ENCODE measurements at regions not wholly inside any gene's neighbourhood (a gene's known extent, or its start where the extent isn't known, plus 50 kb on each side); places are given as distances from the start of the nearest gene placed in this dataset.

- FAIRE-seq (no peak), DNase-seq (ENCODE audit: insufficient read length, low spot score) (no peak)
- no peak for TF ChIP-seq POLR2A (IDR thresholded peaks at IDR 0.05; ENCODE audit: low read depth, low read length)
- no peak for TF ChIP-seq PAX5 (IDR thresholded peaks at IDR 0.05; ENCODE audit: insufficient read depth, low read length, severe bottlenecking)
- TF ChIP-seq TAF1 (IDR thresholded peaks at IDR 0.05; ENCODE audit: low read depth, low read length): no peak
- no peak for TF ChIP-seq POLR2AphosphoS5 (IDR thresholded peaks at IDR 0.05; ENCODE audit: low read depth, low read length)
- TF ChIP-seq SPI1 (IDR thresholded peaks at IDR 0.05; ENCODE audit: low read depth, low read length): no peak
- TF ChIP-seq POU2F2 (IDR thresholded peaks at IDR 0.05; ENCODE audit: low read depth, low read length): no peak
Observed at GRCh38 chr13:47433461-47434005, 536.7 kb upstream of the HTR2A start.

GRCh38 chr13:47426126-47426849 lies 529.4 kb upstream of the HTR2A start:
- DNase-seq (ENCODE audit: insufficient read length, low spot score) (no peak), FAIRE-seq (no peak)
- TF ChIP-seq POLR2AphosphoS5 (IDR thresholded peaks at IDR 0.05; ENCODE audit: low read depth, low read length) (no peak), SPI1 (IDR thresholded peaks at IDR 0.05; ENCODE audit: low read depth, low read length) (no peak), POU2F2 (IDR thresholded peaks at IDR 0.05; ENCODE audit: low read depth, low read length) (no peak), POLR2A (IDR thresholded peaks at IDR 0.05; ENCODE audit: low read depth, low read length) (no peak), PAX5 (IDR thresholded peaks at IDR 0.05; ENCODE audit: insufficient read depth, low read length, severe bottlenecking) (no peak), TAF1 (IDR thresholded peaks at IDR 0.05; ENCODE audit: low read depth, low read length) (no peak)

GRCh38 chr13:47421525-47421924 lies 524.7 kb upstream of the HTR2A start:
- no peak for DNase-seq (ENCODE audit: insufficient read length, low spot score)
- TF ChIP-seq POLR2AphosphoS5 (IDR thresholded peaks at IDR 0.05; ENCODE audit: low read depth, low read length) (no peak), POU2F2 (IDR thresholded peaks at IDR 0.05; ENCODE audit: low read depth, low read length) (no peak), TAF1 (IDR thresholded peaks at IDR 0.05; ENCODE audit: low read depth, low read length) (no peak), POLR2A (IDR thresholded peaks at IDR 0.05; ENCODE audit: low read depth, low read length) (no peak), SPI1 (IDR thresholded peaks at IDR 0.05; ENCODE audit: low read depth, low read length) (no peak), PAX5 (IDR thresholded peaks at IDR 0.05; ENCODE audit: insufficient read depth, low read length, severe bottlenecking) (no peak)
- FAIRE-seq: no peak

- no peak for TF ChIP-seq POU2F2 (IDR thresholded peaks at IDR 0.05; ENCODE audit: low read depth, low read length)
- DNase-seq (ENCODE audit: insufficient read length, low spot score) (no peak), FAIRE-seq (no peak)
Observed at GRCh38 chr13:47420568-47420967, 523.7 kb upstream of the HTR2A start.

- DNase-seq (ENCODE audit: insufficient read length, low spot score) (no peak), FAIRE-seq (no peak)
- TF ChIP-seq POU2F2 (IDR thresholded peaks at IDR 0.05; ENCODE audit: low read depth, low read length) (no peak), POLR2A (IDR thresholded peaks at IDR 0.05; ENCODE audit: low read depth, low read length) (no peak), PAX5 (IDR thresholded peaks at IDR 0.05; ENCODE audit: insufficient read depth, low read length, severe bottlenecking) (no peak), TAF1 (IDR thresholded peaks at IDR 0.05; ENCODE audit: low read depth, low read length) (no peak), SPI1 (IDR thresholded peaks at IDR 0.05; ENCODE audit: low read depth, low read length) (no peak)
Observed at GRCh38 chr13:47420020-47420419, 523.2 kb upstream of the HTR2A start.

- TF ChIP-seq TAF1 (IDR thresholded peaks at IDR 0.05; ENCODE audit: low read depth, low read length) (no peak), POLR2AphosphoS5 (IDR thresholded peaks at IDR 0.05; ENCODE audit: low read depth, low read length) (no peak), POLR2A (IDR thresholded peaks at IDR 0.05; ENCODE audit: low read depth, low read length) (no peak), PAX5 (IDR thresholded peaks at IDR 0.05; ENCODE audit: insufficient read depth, low read length, severe bottlenecking) (no peak), POU2F2 (IDR thresholded peaks at IDR 0.05; ENCODE audit: low read depth, low read length) (no peak), SPI1 (IDR thresholded peaks at IDR 0.05; ENCODE audit: low read depth, low read length) (no peak)
- FAIRE-seq (no peak), DNase-seq (ENCODE audit: insufficient read length, low spot score) (no peak)
Observed at GRCh38 chr13:47418206-47418920, 521.5 kb upstream of the HTR2A start.

- DNase-seq (ENCODE audit: insufficient read length, low spot score) (no peak), FAIRE-seq (no peak)
- TF ChIP-seq SPI1 (IDR thresholded peaks at IDR 0.05; ENCODE audit: low read depth, low read length) (no peak), TAF1 (IDR thresholded peaks at IDR 0.05; ENCODE audit: low read depth, low read length) (no peak), POLR2A (IDR thresholded peaks at IDR 0.05; ENCODE audit: low read depth, low read length) (no peak), POLR2AphosphoS5 (IDR thresholded peaks at IDR 0.05; ENCODE audit: low read depth, low read length) (no peak), PAX5 (IDR thresholded peaks at IDR 0.05; ENCODE audit: insufficient read depth, low read length, severe bottlenecking) (no peak), POU2F2 (IDR thresholded peaks at IDR 0.05; ENCODE audit: low read depth, low read length) (no peak)
Observed at GRCh38 chr13:47417485-47417884, 520.6 kb upstream of the HTR2A start.

- FAIRE-seq (no peak), DNase-seq (ENCODE audit: insufficient read length, low spot score) (no peak)
- TF ChIP-seq TAF1 (IDR thresholded peaks at IDR 0.05; ENCODE audit: low read depth, low read length) (no peak), PAX5 (IDR thresholded peaks at IDR 0.05; ENCODE audit: insufficient read depth, low read length, severe bottlenecking) (no peak), POU2F2 (IDR thresholded peaks at IDR 0.05; ENCODE audit: low read depth, low read length) (no peak), POLR2A (IDR thresholded peaks at IDR 0.05; ENCODE audit: low read depth, low read length) (no peak), SPI1 (IDR thresholded peaks at IDR 0.05; ENCODE audit: low read depth, low read length) (no peak), POLR2AphosphoS5 (IDR thresholded peaks at IDR 0.05; ENCODE audit: low read depth, low read length) (no peak)
Observed at GRCh38 chr13:47415048-47415447, 518.2 kb upstream of the HTR2A start.

- FAIRE-seq (no peak), DNase-seq (ENCODE audit: insufficient read length, low spot score) (no peak)
Observed at GRCh38 chr13:47413526-47413925, 516.7 kb upstream of the HTR2A start.

More at GRCh38 chr13:47413526-47413925, 516.7 kb upstream of the HTR2A start:
- TF ChIP-seq SPI1 (IDR thresholded peaks at IDR 0.05; ENCODE audit: low read depth, low read length): no peak
- TF ChIP-seq POU2F2 (IDR thresholded peaks at IDR 0.05; ENCODE audit: low read depth, low read length): no peak
- no peak for TF ChIP-seq POLR2AphosphoS5 (IDR thresholded peaks at IDR 0.05; ENCODE audit: low read depth, low read length)
- TF ChIP-seq POLR2A (IDR thresholded peaks at IDR 0.05; ENCODE audit: low read depth, low read length): no peak
- no peak for TF ChIP-seq PAX5 (IDR thresholded peaks at IDR 0.05; ENCODE audit: insufficient read depth, low read length, severe bottlenecking)
- TF ChIP-seq TAF1 (IDR thresholded peaks at IDR 0.05; ENCODE audit: low read depth, low read length): no peak
